ENCODE measurements at regions not wholly inside any gene's neighbourhood (a gene's known extent, or its start where the extent isn't known, plus 50 kb on each side); places are given as distances from the start of the nearest gene placed in this dataset.

- H3K9me3 ChIP-seq, result no peaks in the 10 kb centered on the region
- 7% methylated on average over 1 of the region's 1 CpG for WGBS (ENCODE audit: missing lambda C conversion rate)
- ChIA-PET CTCF (interaction anchor here (0.8 kb wide), 1 partner anchor 12 kb away, joined by 4 read pairs; no protein-coding TSS in a partner anchor), POLR2A (no interaction called here)
- DNase-seq (ENCODE audit: low read depth in 1 of 2, low spot score in 1 of 2) (no peak), FAIRE-seq (no peak), ATAC-seq (no peak)
- H3K4me1 ChIP-seq, result no peaks in the 10 kb centered on the region
- no peak for TF ChIP-seq RARB (CRISPR knock-in tag; IDR thresholded peaks at IDR 0.05)
- no peak for TF ChIP-seq SMC3 (IDR thresholded peaks at IDR 0.05)
- TF ChIP-seq NFE2L2 (conservative IDR thresholded peaks at IDR 0.05; ENCODE audit: low read length), result no peak
- no peak for TF ChIP-seq HEYL (CRISPR knock-in tag; IDR thresholded peaks at IDR 0.05)
- no peak for TF ChIP-seq KDM5A (IDR thresholded peaks at IDR 0.05)
- no peak for TF ChIP-seq RCOR1 (IDR thresholded peaks at IDR 0.05; ENCODE audit: low read depth, low read length)
- no peak for TF ChIP-seq RFX5 (IDR thresholded peaks at IDR 0.05)
- no peak for TF ChIP-seq NR3C1 (IDR thresholded peaks at IDR 0.05)
- no peak for TF ChIP-seq MAZ (IDR thresholded peaks at IDR 0.05; ENCODE audit: borderline replicate concordance, low read depth, low read length)
- TF ChIP-seq POLR2A (IDR thresholded peaks at IDR 0.05; ENCODE audit: low read length), result no peak
- no peak for TF ChIP-seq BHLHE40 (IDR thresholded peaks at IDR 0.05; ENCODE audit: low read depth, low read length)
- TF ChIP-seq NPAS2 (CRISPR knock-in tag; IDR thresholded peaks at IDR 0.05; ENCODE audit: borderline replicate concordance), result no peak
- no peak for TF ChIP-seq CTCF (IDR thresholded peaks at IDR 0.05)
- no peak for TF ChIP-seq TFCP2L1 (CRISPR knock-in tag; IDR thresholded peaks at IDR 0.05)
- no peak for TF ChIP-seq ESRRA (IDR thresholded peaks at IDR 0.05; ENCODE audit: borderline replicate concordance, low read length)
- no peak for TF ChIP-seq PHF8 (IDR thresholded peaks at IDR 0.05; ENCODE audit: borderline replicate concordance, low read depth)
- H3K4me3 ChIP-seq, result no peak overlapping the region
- H3K27ac ChIP-seq, result no peak overlapping the region
- H3K4me2 ChIP-seq, result no peak overlapping the region
Observed at GRCh38 chr9:75639971-75640610, 250.4 kb upstream of the PCSK5 start.

GRCh38 chr9:75642522-75642921 is 248.0 kb upstream of the PCSK5 start:
- ATAC-seq, result no peak
- TF ChIP-seq CBX2 (IDR thresholded peaks at IDR 0.05; ENCODE audit: borderline replicate concordance, low read depth) (no peak), NFE2L2 (conservative IDR thresholded peaks at IDR 0.05; ENCODE audit: low read length) (no peak), EHF (CRISPR knock-in tag; IDR thresholded peaks at IDR 0.05) (no peak), ZSCAN20 (CRISPR knock-in tag; IDR thresholded peaks at IDR 0.05) (no peak), KDM5A (IDR thresholded peaks at IDR 0.05) (no peak), HES2 (IDR thresholded peaks at IDR 0.05) (no peak), HEYL (CRISPR knock-in tag; IDR thresholded peaks at IDR 0.05) (no peak), BHLHE40 (IDR thresholded peaks at IDR 0.05; ENCODE audit: low read depth, low read length) (no peak), USF2 (IDR thresholded peaks at IDR 0.05) (no peak), JUN (IDR thresholded peaks at IDR 0.05) (no peak), ATOH8 (CRISPR knock-in tag; IDR thresholded peaks at IDR 0.05; ENCODE audit: low read depth) (no peak), GATA3 (IDR thresholded peaks at IDR 0.05; ENCODE audit: borderline replicate concordance) (no peak), POLR2AphosphoS2 (conservative IDR thresholded peaks at IDR 0.05; ENCODE audit: low read length) (no peak), ESRRA (IDR thresholded peaks at IDR 0.05; ENCODE audit: borderline replicate concordance, low read length) (no peak), CTCF (IDR thresholded peaks at IDR 0.05) (no peak), EHMT2 (IDR thresholded peaks at IDR 0.05; ENCODE audit: low read depth) (no peak), HMGXB4 (CRISPR knock-in tag; IDR thresholded peaks at IDR 0.05; ENCODE audit: borderline replicate concordance) (no peak), RARB (CRISPR knock-in tag; IDR thresholded peaks at IDR 0.05) (no peak)
- CTCF ChIA-PET, result no interaction called here
- no peak for DNase-seq (ENCODE audit: low read depth in 1 of 2, low spot score in 1 of 2)
- no peak overlapping the region for H3K4me3 ChIP-seq
- FAIRE-seq, result no peak
- no peak overlapping the region for H3K27ac ChIP-seq
- POLR2A ChIA-PET, result no interaction called here
- H3K4me1 ChIP-seq, result no peaks in the 10 kb centered on the region
- H3K9me3 ChIP-seq, result no peaks in the 10 kb centered on the region
- no peak overlapping the region for H3K4me2 ChIP-seq
